ENCODE measurements at regions not wholly inside any gene's neighbourhood (a gene's known extent, or its start where the extent isn't known, plus 50 kb on each side); places are given as distances from the start of the nearest gene placed in this dataset.

GRCh38 chr20:54293526-54293925, 85.6 kb downstream of the PFDN4 start:
- Histone ChIP-seq H3K27me3 (no peaks in the 10 kb centered on the region), H3K36me3 (no peaks in the 10 kb centered on the region), H3K9me3 (no peaks in the 10 kb centered on the region), H3K4me1 (no peaks in the 10 kb centered on the region), H3K4me3 (no peak overlapping the region), H3K27ac (no peak overlapping the region)
- intact Hi-C loops (cut with DNase I; ENCODE audit: low total_unique reads), result no loop called here
- DNase-seq, result peak; percentile 15 to 23
- TF ChIP-seq POLR2A (IDR thresholded peaks at IDR 0.05), result no peak
- TF ChIP-seq CTCF (IDR thresholded peaks at IDR 0.05), result no peak

DNA sequence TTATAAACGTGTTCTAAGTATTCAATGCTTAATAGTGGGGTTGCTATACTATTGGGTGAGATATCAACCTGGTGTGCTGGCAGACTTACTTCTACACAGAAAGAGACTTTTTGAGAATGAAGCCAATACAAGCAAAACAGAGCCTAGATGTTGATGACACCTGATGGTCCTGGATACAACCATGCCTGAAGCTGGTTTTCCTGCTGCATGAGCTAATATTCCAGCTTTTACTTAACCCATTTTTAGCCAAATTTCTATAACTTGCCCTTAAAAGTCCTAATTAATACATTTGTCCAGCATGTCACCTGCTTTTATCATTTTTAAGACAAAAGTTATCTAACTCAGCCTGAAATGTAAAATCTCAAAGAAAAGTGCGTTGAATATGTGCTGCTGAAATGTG, 86.2 kb downstream of the PFDN4 start:
- no peaks in the 10 kb centered on the region for H3K36me3 ChIP-seq
- H3K27ac ChIP-seq, result no peak overlapping the region
- intact Hi-C loops (cut with DNase I; ENCODE audit: low total_unique reads), result no loop called here
- no peaks in the 10 kb centered on the region for H3K4me1 ChIP-seq
- H3K4me3 ChIP-seq, result no peak overlapping the region
- H3K9me3 ChIP-seq, result no peaks in the 10 kb centered on the region
- no peaks in the 10 kb centered on the region for H3K27me3 ChIP-seq
- TF ChIP-seq CTCF (IDR thresholded peaks at IDR 0.05) (no peak), POLR2A (IDR thresholded peaks at IDR 0.05) (no peak)
- DNase-seq, result no peak

GRCh38 chr20:54295686-54296085, 87.8 kb downstream of the PFDN4 start:
- no peaks in the 10 kb centered on the region for H3K27me3 ChIP-seq
- H3K4me1 ChIP-seq, result no peaks in the 10 kb centered on the region
- no peak for TF ChIP-seq POLR2A (IDR thresholded peaks at IDR 0.05)
- TF ChIP-seq CTCF (IDR thresholded peaks at IDR 0.05), result no peak
- no peak overlapping the region for H3K27ac ChIP-seq
- no peak for DNase-seq
- no peaks in the 10 kb centered on the region for H3K9me3 ChIP-seq
- H3K36me3 ChIP-seq, result no peaks in the 10 kb centered on the region
- no peak overlapping the region for H3K4me3 ChIP-seq
- intact Hi-C loops (cut with DNase I; ENCODE audit: low total_unique reads), result no loop called here

DNA sequence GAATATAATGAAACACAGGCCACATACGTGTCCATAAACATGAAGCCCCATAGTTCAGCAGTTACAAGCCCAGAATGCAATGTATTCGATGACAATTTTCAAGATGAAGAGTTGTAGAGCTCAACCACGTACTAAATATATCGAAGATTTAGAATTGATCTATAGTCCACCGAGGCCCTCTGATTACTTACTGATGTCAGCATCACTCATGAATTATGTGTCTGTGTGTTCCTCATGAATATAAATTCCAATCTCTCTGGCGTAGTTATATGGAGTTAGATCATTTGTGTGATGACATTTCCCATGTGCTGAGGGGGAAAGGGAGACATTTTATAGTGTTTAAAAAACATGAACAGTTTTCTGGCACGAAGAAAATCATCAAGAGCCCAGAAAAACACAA, 97.5 kb downstream of the PFDN4 start:
- Histone ChIP-seq H3K27ac (no peak overlapping the region), H3K27me3 (no peaks in the 10 kb centered on the region), H3K36me3 (no peaks in the 10 kb centered on the region), H3K4me3 (no peak overlapping the region), H3K9me3 (no peaks in the 10 kb centered on the region), H3K4me1 (no peaks in the 10 kb centered on the region)
- intact Hi-C loops (cut with DNase I; ENCODE audit: low total_unique reads), result no loop called here
- DNase-seq, result no peak
- TF ChIP-seq POLR2A (IDR thresholded peaks at IDR 0.05) (no peak), CTCF (IDR thresholded peaks at IDR 0.05) (no peak)

DNA sequence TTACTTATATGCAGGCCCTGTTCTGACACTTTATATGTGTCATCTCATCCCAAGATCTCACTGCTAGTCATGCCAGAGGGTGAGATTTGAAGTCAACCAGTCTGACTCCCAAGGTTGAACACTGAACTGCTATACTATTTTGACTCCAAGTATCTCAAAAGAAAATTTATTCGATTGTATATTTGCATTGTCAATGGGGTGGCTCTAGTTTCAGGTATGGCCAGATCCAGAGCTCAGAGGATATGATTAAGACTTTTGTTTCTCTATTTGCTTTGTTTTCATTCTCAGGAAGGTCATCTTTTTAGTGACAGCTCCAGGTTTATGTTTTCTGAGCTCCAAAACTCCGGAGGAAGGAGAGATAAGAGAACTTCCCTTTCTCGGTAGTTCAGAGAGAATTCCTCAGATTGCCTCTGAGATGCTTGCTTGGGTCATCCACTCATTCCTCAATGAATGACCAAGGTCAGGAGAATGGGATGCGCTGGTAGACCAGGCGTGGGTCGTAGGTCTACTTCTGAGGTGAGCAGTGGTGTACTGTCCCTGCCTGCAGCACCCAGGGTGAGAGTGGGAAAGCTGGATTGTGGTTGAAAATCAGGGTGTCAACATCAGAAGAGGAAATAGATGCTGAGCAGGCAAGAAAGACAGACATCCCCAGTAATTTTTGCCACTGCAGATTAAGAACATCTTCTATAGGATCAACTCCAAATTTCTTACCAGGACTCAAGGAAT, 99.3 kb downstream of the PFDN4 start:
- TF ChIP-seq POLR2A (IDR thresholded peaks at IDR 0.05) (no peak), CTCF (IDR thresholded peaks at IDR 0.05) (no peak)
- Histone ChIP-seq H3K27ac (no peak overlapping the region), H3K9me3 (no peaks in the 10 kb centered on the region), H3K4me1 (no peaks in the 10 kb centered on the region), H3K4me3 (no peak overlapping the region), H3K27me3 (no peaks in the 10 kb centered on the region), H3K36me3 (no peaks in the 10 kb centered on the region)
- no peak for DNase-seq
- intact Hi-C loops (cut with DNase I; ENCODE audit: low total_unique reads), result no loop called here
